Thyroid gland (tissue), 4 donors: ENCODE measurements at regions not wholly inside any gene's neighbourhood (a gene's known extent, or its start where the extent isn't known, plus 50 kb on each side); places are given as distances from the start of the nearest gene placed in this dataset.
"Not testable (repeated sequence)": the region's sequence is repeated elsewhere in the genome, so short reads cannot be mapped to it uniquely, and the experiment has no call there.

Experiments
- DNase-seq, 2 donors: peaks; one replicate each; pipeline ENCODE4 v3.0.0-alpha.2; 2019
- H3K27ac ChIP-seq, 3 donors: fragments of 200-600 bp; sonication (generic); 1 replicate in 2 of 3; 2 replicates in 1 of 3; pipeline ENCODE4 v1.5.1; 2016 to 2019; ENCODE audit warnings: mild to moderate bottlenecking in 1 of 3, moderate library complexity in 1 of 3
- H3K27me3 ChIP-seq: fragments of 200-600 bp; sonication (generic); one replicate; pipeline ENCODE4 v1.5.1; 2019
- H3K36me3 ChIP-seq, 2 donors: fragments of 200-600 bp; sonication (generic); one replicate each; pipeline ENCODE4 v1.5.1; 2016 to 2019
- H3K4me1 ChIP-seq, 2 donors: fragments of 200-600 bp; sonication (generic); one replicate each; pipeline ENCODE4 v1.5.1; 2017 to 2019
- H3K4me3 ChIP-seq, 3 donors: fragments of 200-600 bp; sonication (generic); replicated peaks in 1 of 3; 1 replicate in 2 of 3; 2 replicates in 1 of 3; pipeline ENCODE4 v1.5.1; 2016; ENCODE audit warnings: mild to moderate bottlenecking in 1 of 3
- H3K9me3 ChIP-seq: fragments of 200-600 bp; sonication (generic); one replicate; pipeline ENCODE4 v1.5.1; 2017
- POLR2A ChIP-seq, 2 donors: fragments of 450-650 bp; IDR thresholded peaks; one replicate each; pipeline ENCODE4 v1.6.1; 2017; ENCODE audit warnings: antibody characterized with exemption in 2 of 2, mild to moderate bottlenecking in 2 of 2, moderate library complexity in 1 of 2
- WGBS, 2 donors: methylation state at CpG; one replicate each; pipeline ENCODE4 v1.1.5; 2017; 5-methylcytosine and 5-hydroxymethylcytosine counted together
- intact Hi-C: fragments of 100-400 bp; cut with DNase I; formaldehyde crosslinking; loops from one replicate; pipeline ENCODE4 v1.15.1; 2023
- TF ChIP-seq, protein P1 (sequence below), 6 experiments: fragments of 200-600 bp in 3 of 6; fragments of 450-650 bp in 3 of 6; sonication (generic) in 3 of 6; IDR thresholded peaks; one replicate each; pipeline ENCODE4 v1.5.1; 2016 to 2019; ENCODE audit warnings: antibody characterized with exemption in 6 of 6, mild to moderate bottlenecking in 2 of 6, inconsistent platforms in 1 of 6, moderate library complexity in 1 of 6

- H3K4me3 ChIP-seq, DNase-seq, intact Hi-C loops, H3K9me3 ChIP-seq, H3K36me3 ChIP-seq, H3K27me3 ChIP-seq, H3K4me1 ChIP-seq, H3K27ac ChIP-seq: not testable (repeated sequence)
- 87 to 89% methylated on average over 5 of the region's 5 CpGs for WGBS, 2 donors
These were observed 902.9 kb upstream of the CDH18 start for GRCh38 chr5:20890936-20891335.

DNA sequence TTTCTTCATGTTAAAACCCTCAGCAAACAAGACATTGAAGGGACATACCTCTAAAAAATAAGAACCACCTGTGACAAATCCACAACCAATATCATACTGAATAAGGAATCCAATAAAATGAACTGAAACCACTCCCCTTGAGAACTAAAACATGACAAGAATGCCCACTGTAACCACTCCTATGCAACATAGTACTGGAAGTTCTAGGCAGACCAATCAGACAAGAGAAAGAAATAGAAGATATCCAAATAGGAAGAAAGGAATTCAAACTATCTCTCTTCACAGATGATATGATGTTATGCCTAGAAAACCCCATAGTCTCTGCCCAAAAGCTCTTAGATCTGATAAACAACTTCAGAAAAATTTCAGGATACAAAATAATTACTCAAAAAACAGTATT is 887.7 kb upstream of the CDH18 start:
- H3K9me3 ChIP-seq, DNase-seq, H3K36me3 ChIP-seq, H3K4me3 ChIP-seq, H3K27ac ChIP-seq, intact Hi-C loops, H3K4me1 ChIP-seq, H3K27me3 ChIP-seq: not testable (repeated sequence)

GRCh38 chr5:20865892-20866291 is 877.9 kb upstream of the CDH18 start:
- H3K36me3 ChIP-seq, H3K9me3 ChIP-seq, H3K4me1 ChIP-seq, intact Hi-C loops, H3K27me3 ChIP-seq, H3K4me3 ChIP-seq, H3K27ac ChIP-seq, DNase-seq: not testable (repeated sequence)
- WGBS, 2 donors: 86 to 90% methylated on average over 3 of the region's 3 CpGs

GRCh38 chr5:20833081-20833627 is 845.2 kb upstream of the CDH18 start:
- whole genome bisulfite sequencing, 2 donors: 86 to 97% methylated on average over 4 of the region's 4 CpGs
- Histone ChIP-seq H3K36me3 (no peaks in the 10 kb centered on the region), H3K27ac (no peak overlapping the region), H3K27me3 (no peaks in the 10 kb centered on the region), H3K9me3 (no peaks in the 10 kb centered on the region), H3K4me1 (no peaks in the 10 kb centered on the region), H3K4me3 (no peak overlapping the region)
- no peak for DNase-seq
- TF ChIP-seq POLR2A (IDR thresholded peaks at IDR 0.05): no peak
- TF ChIP-seq, protein P1, sequence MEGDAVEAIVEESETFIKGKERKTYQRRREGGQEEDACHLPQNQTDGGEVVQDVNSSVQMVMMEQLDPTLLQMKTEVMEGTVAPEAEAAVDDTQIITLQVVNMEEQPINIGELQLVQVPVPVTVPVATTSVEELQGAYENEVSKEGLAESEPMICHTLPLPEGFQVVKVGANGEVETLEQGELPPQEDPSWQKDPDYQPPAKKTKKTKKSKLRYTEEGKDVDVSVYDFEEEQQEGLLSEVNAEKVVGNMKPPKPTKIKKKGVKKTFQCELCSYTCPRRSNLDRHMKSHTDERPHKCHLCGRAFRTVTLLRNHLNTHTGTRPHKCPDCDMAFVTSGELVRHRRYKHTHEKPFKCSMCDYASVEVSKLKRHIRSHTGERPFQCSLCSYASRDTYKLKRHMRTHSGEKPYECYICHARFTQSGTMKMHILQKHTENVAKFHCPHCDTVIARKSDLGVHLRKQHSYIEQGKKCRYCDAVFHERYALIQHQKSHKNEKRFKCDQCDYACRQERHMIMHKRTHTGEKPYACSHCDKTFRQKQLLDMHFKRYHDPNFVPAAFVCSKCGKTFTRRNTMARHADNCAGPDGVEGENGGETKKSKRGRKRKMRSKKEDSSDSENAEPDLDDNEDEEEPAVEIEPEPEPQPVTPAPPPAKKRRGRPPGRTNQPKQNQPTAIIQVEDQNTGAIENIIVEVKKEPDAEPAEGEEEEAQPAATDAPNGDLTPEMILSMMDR (IDR thresholded peaks at IDR 0.05): no peak
- intact Hi-C loops: no loop called here

GRCh38 chr5:20832204-20833080 is 844.4 kb upstream of the CDH18 start:
- no peaks in the 10 kb centered on the region for H3K36me3 ChIP-seq
- DNase-seq: no peak
- TF ChIP-seq POLR2A (IDR thresholded peaks at IDR 0.05): no peak
- TF ChIP-seq, protein P1 (IDR thresholded peaks at IDR 0.05): no peak
- 84 to 89% methylated on average over 5 of the region's 5 CpGs for WGBS, 2 donors
- H3K4me1 ChIP-seq: no peaks in the 10 kb centered on the region
- H3K9me3 ChIP-seq: no peaks in the 10 kb centered on the region
- intact Hi-C loops: no loop called here
- no peak overlapping the region for H3K4me3 ChIP-seq
- H3K27me3 ChIP-seq: no peaks in the 10 kb centered on the region
- no peak overlapping the region for H3K27ac ChIP-seq

DNA sequence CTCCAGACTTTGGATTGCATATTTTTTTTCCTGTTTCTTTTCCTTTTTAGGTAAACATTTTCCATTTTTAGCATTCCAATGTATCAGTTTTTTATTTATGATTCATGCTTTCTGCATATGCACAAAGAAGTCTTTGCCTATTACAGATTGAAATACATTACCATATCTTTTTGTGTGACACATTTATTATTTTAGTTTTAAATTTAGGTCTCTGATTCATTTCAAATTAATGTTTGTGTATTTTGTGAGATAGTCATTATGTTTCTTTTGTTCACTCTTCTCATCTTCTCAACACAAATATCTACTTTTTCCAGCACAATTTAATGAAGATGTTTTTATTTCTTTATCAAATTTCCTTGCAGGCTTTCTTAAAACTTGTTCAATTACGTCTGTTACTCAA is 838.0 kb upstream of the CDH18 start:
- H3K4me1 ChIP-seq, H3K9me3 ChIP-seq, H3K27me3 ChIP-seq, H3K4me3 ChIP-seq, DNase-seq, intact Hi-C loops, H3K27ac ChIP-seq, H3K36me3 ChIP-seq: not testable (repeated sequence)
- WGBS, 2 donors: 72 to 76% methylated on average over 1 of the region's 1 CpG

DNA sequence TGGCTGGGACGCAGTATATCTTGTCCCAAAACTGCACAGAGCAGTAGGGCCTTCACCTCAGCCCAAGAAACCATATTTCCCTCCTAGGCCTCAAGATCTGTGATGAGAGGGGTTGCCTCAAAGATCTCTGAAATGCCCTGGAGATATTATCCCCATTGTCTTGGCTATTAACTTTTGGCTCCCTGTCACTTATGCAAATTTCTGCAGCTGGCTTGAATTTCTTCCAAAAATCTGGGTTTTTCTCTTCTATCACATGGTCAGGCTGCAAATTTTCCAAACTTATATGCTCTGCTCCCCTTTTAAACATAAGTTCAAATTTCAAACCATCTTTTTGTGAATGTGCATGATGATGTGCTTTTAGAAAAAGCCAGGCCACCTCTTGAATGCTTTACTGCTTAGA is 809.2 kb upstream of the CDH18 start:
- H3K27ac ChIP-seq, DNase-seq, H3K4me1 ChIP-seq, H3K36me3 ChIP-seq, H3K4me3 ChIP-seq, intact Hi-C loops, H3K9me3 ChIP-seq, H3K27me3 ChIP-seq: not testable (repeated sequence)
- WGBS, 2 donors: 90 to 93% methylated on average over 1 of the region's 1 CpG

GRCh38 chr5:20784755-20785154 is 796.8 kb upstream of the CDH18 start:
- WGBS, 2 donors: 92 to 96% methylated on average over 3 to 4 of the region's 5 CpGs
- intact Hi-C loops: not testable (repeated sequence)

GRCh38 chr5:20783484-20783883 is 795.5 kb upstream of the CDH18 start:
- DNase-seq, intact Hi-C loops, H3K27ac ChIP-seq, H3K9me3 ChIP-seq, H3K4me3 ChIP-seq, H3K36me3 ChIP-seq, H3K4me1 ChIP-seq, H3K27me3 ChIP-seq: not testable (repeated sequence)
- WGBS, 2 donors: 85 to 88% methylated on average over 2 of the region's 2 CpGs

More at GRCh38 chr5:20784755-20785154, 796.8 kb upstream of the CDH18 start:
- H3K36me3 ChIP-seq, DNase-seq, H3K27ac ChIP-seq, H3K27me3 ChIP-seq, H3K4me3 ChIP-seq, H3K4me1 ChIP-seq, H3K9me3 ChIP-seq: not testable (repeated sequence)

DNA sequence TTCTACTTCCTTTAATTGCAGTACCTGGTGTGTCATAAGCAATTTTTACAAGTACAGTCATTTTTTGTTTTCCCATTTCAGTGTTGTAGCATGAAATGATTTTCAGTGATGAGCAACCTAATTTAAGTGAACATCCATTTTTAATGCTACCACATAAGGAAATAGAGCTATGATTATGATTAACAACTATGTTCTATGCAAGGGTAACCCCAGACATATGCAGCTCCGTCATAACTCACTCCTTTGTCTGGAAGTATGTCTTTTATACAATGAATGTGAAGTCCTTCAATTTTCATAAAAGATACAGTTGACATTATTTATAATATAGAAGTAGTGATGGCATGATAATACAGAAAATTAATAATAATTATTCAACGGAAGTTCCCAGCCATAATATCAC is 783.3 kb upstream of the CDH18 start:
- H3K27ac ChIP-seq, H3K27me3 ChIP-seq, H3K9me3 ChIP-seq, H3K4me3 ChIP-seq, H3K36me3 ChIP-seq, DNase-seq, intact Hi-C loops, H3K4me1 ChIP-seq: not testable (repeated sequence)
- WGBS, 2 donors: 84 to 93% methylated on average over 2 of the region's 2 CpGs

GRCh38 chr5:20765074-20765473 is 777.1 kb upstream of the CDH18 start:
- DNase-seq, H3K4me1 ChIP-seq, H3K27ac ChIP-seq, intact Hi-C loops, H3K9me3 ChIP-seq, H3K36me3 ChIP-seq, H3K4me3 ChIP-seq, H3K27me3 ChIP-seq: not testable (repeated sequence)
- WGBS, 2 donors: no CpG with 5 or more reads among the region's 2 CpGs
